HCT116 (cell line): ENCODE measurements at regions not wholly inside any gene's neighbourhood (a gene's known extent, or its start where the extent isn't known, plus 50 kb on each side); places are given as distances from the start of the nearest gene placed in this dataset.

Source experiments
- ATAC-seq: fragments of 200-7000 bp; cut with Tn5 transposase; 2 replicates; pipeline ENCODE4 v1.9.1; 2020; ENCODE audit warnings: mild to moderate bottlenecking, moderate library complexity
- BruUV-seq: library from RNA; stranded (reverse); fragments of 400-500 nt; replicated peaks from 2 replicates; lab custom pipeline; 2021; lab: Mats Ljungman, UMichigan
- CTCF ChIA-PET: fragments of 300-600 bp; sonication (Branson Sonifier 250); formaldehyde crosslinking; loops from one replicate; lab custom pipeline; 2021; ENCODE audit warnings: antibody characterized with exemption; lab: Charles Lee
- POLR2A ChIA-PET: fragments of 300-600, 350-600 bp; sonication (Branson Sonifier 250); formaldehyde crosslinking; loops from one replicate; lab custom pipeline; 2021; ENCODE audit warnings: antibody characterized with exemption; lab: Charles Lee
- RAD21 ChIA-PET, 2 experiments: fragments of 300-600 bp; sonication (Branson Sonifier 250); formaldehyde crosslinking; loops; one replicate each; lab custom pipeline; 2023; ENCODE audit warnings: low total read pairs in 2 of 2; ENCODE audit not compliant: uncharacterized antibody in 2 of 2, unreplicated experiment in 2 of 2, low non-redundant PET in 1 of 2; lab: Charles Lee
- DNase-seq: peaks from one replicate; pipeline ENCODE4 v3.0.0-alpha.2; 2010; ENCODE audit warnings: low read depth, low spot score
- H2AFZ ChIP-seq: fragments of 200-600 bp; shearing (Covaris generic), sonication (generic); 2 replicates; pipeline ENCODE4 v1.6.1; 2017; ENCODE audit warnings: low read depth, mixed run types, mixed read lengths, antibody characterized with exemption, low read length; ENCODE audit not compliant: poor library complexity, severe bottlenecking
- H3K27ac ChIP-seq: 2 replicates; pipeline ENCODE4 v1.5.1; 2012; ENCODE audit warnings: low read depth, low read length
- H3K27me3 ChIP-seq: fragments of 200-600 bp; sonication (generic); 2 replicates; pipeline ENCODE4 v1.6.1; 2016; ENCODE audit warnings: mixed run types, low read length, mixed read lengths; ENCODE audit not compliant: insufficient read depth
- H3K36me3 ChIP-seq, 2 experiments: fragments of 200-500 bp in 1 of 2; fragments of 200-600 bp in 1 of 2; sonication (Bioruptor generic) in 1 of 2; sonication (generic) in 1 of 2; 2 replicates each; pipeline versions ENCODE4 v1.5.1 to v1.6.1; 2014 to 2016; ENCODE audit warnings: low read length in 2 of 2, inconsistent platforms in 1 of 2, mixed read lengths in 1 of 2, mixed run types in 1 of 2; ENCODE audit not compliant: insufficient read depth in 2 of 2, control insufficient read depth in 1 of 2
- H3K4me1 ChIP-seq, 2 experiments: fragments of 200-600 bp in 1 of 2; sonication (generic) in 1 of 2; 2 replicates each; pipeline versions ENCODE4 v1.5.1 to v1.6.1; 2012 to 2017; ENCODE audit warnings: low read length in 2 of 2, inconsistent platforms in 1 of 2, mild to moderate bottlenecking in 1 of 2, mixed read lengths in 1 of 2, mixed run types in 1 of 2, moderate library complexity in 1 of 2; ENCODE audit not compliant: insufficient read depth in 2 of 2, control insufficient read depth in 1 of 2
- H3K4me2 ChIP-seq: fragments of 200-600 bp; sonication (generic); 2 replicates; pipeline ENCODE4 v1.6.1; 2017; ENCODE audit warnings: mixed run types, low read length, mixed read lengths
- H3K4me3 ChIP-seq, 2 experiments: fragments of 200-600 bp in 1 of 2; sonication (generic) in 1 of 2; replicated peaks in 1 of 2; 2 replicates each; pipeline ENCODE4 v1.5.1; 2011 to 2016; ENCODE audit warnings: low read length in 2 of 2, control low read depth in 1 of 2, low read depth in 1 of 2, mild to moderate bottlenecking in 1 of 2, mixed read lengths in 1 of 2, mixed run types in 1 of 2
- H3K79me2 ChIP-seq: fragments of 200-600 bp; sonication (generic); 2 replicates; pipeline ENCODE4 v1.6.1; 2017; ENCODE audit warnings: mild to moderate bottlenecking, mixed run types, low read length, moderate library complexity, mixed read lengths; ENCODE audit not compliant: insufficient read depth
- H3K9ac ChIP-seq: fragments of 200-600 bp; sonication (generic); 2 replicates; pipeline ENCODE4 v1.6.1; 2016; ENCODE audit warnings: low read length, mixed read lengths
- H3K9me2 ChIP-seq: fragments of 200-600 bp; sonication (generic), shearing (Covaris generic); 2 replicates; pipeline ENCODE4 v1.6.1; 2017; ENCODE audit warnings: mixed run types, mild to moderate bottlenecking, moderate library complexity; ENCODE audit not compliant: insufficient read depth
- H3K9me3 ChIP-seq, 2 experiments: fragments of 200-500 bp in 1 of 2; fragments of 200-600 bp in 1 of 2; sonication (Bioruptor generic) in 1 of 2; sonication (generic) in 1 of 2; 2 replicates each; pipeline ENCODE4 v1.6.1; 2014 to 2017; ENCODE audit warnings: low read length in 2 of 2, mixed read lengths in 2 of 2, inconsistent platforms in 1 of 2, low read depth in 1 of 2, mild to moderate bottlenecking in 1 of 2, mixed run types in 1 of 2, moderate library complexity in 1 of 2; ENCODE audit not compliant: control insufficient read depth in 1 of 2, insufficient read depth in 1 of 2
- H4K20me1 ChIP-seq: fragments of 200-600 bp; sonication (generic), shearing (Covaris generic); 2 replicates; pipeline ENCODE4 v1.6.1; 2017; ENCODE audit warnings: mixed run types, mild to moderate bottlenecking, moderate library complexity; ENCODE audit not compliant: insufficient read depth
- ATF3 ChIP-seq: IDR thresholded peaks from 2 replicates; pipeline ENCODE4 v1.6.1; 2012
- CBX3 ChIP-seq: IDR thresholded peaks from 2 replicates; pipeline ENCODE4 v1.6.1; 2012; ENCODE audit warnings: low read depth
- CEBPB ChIP-seq: IDR thresholded peaks from 2 replicates; pipeline ENCODE4 v1.6.1; 2012; ENCODE audit warnings: low read depth
- CTCF ChIP-seq, 3 experiments: fragments of 200-600 bp in 1 of 3; sonication (generic) in 1 of 3; IDR thresholded peaks in 2 of 3; conservative IDR thresholded peaks in 1 of 3; 2 replicates each; pipeline ENCODE4 v1.5.1; 2012 to 2017; ENCODE audit warnings: low read depth in 2 of 3, low read length in 2 of 3, antibody characterized with exemption in 1 of 3, borderline replicate concordance in 1 of 3, control low read depth in 1 of 3, mild to moderate bottlenecking in 1 of 3, mixed read lengths in 1 of 3, mixed run types in 1 of 3, moderate library complexity in 1 of 3; ENCODE audit not compliant: insufficient read depth in 1 of 3
- EGR1 ChIP-seq: IDR thresholded peaks from 2 replicates; pipeline ENCODE4 v1.6.1; 2012; ENCODE audit warnings: low read depth
- EZH2phosphoT487 ChIP-seq: fragments of 200-600 bp; IDR thresholded peaks from 2 replicates; pipeline ENCODE4 v1.6.1; 2018; ENCODE audit warnings: antibody characterized with exemption, borderline replicate concordance
- FOSL1 ChIP-seq: IDR thresholded peaks from 2 replicates; pipeline ENCODE4 v1.6.1; 2012; ENCODE audit warnings: low read depth
- JUND ChIP-seq: IDR thresholded peaks from 2 replicates; pipeline ENCODE4 v1.6.1; 2012
- POLR2A ChIP-seq: IDR thresholded peaks from 2 replicates; pipeline ENCODE4 v1.7.0; 2011; ENCODE audit warnings: borderline replicate concordance; ENCODE audit not compliant: insufficient read depth, insufficient read length; ENCODE audit errors: extremely low read depth
- POLR2AphosphoS5 ChIP-seq: IDR thresholded peaks from 2 replicates; pipeline ENCODE4 v1.6.1; 2011; ENCODE audit warnings: mild to moderate bottlenecking, low read depth, low read length, moderate library complexity
- RAD21 ChIP-seq: IDR thresholded peaks from 2 replicates; pipeline ENCODE4 v1.6.1; 2012; ENCODE audit warnings: low read depth, mild to moderate bottlenecking
- REST ChIP-seq: IDR thresholded peaks from 2 replicates; pipeline ENCODE4 v1.6.1; 2012; ENCODE audit warnings: low read depth
- SP1 ChIP-seq: IDR thresholded peaks from 2 replicates; pipeline ENCODE4 v1.6.1; 2012; ENCODE audit warnings: low read depth
- ZBTB33 ChIP-seq: IDR thresholded peaks from 2 replicates; pipeline ENCODE4 v1.6.1; 2011; ENCODE audit warnings: mild to moderate bottlenecking, low read length, moderate library complexity; ENCODE audit not compliant: insufficient replicate concordance; ENCODE audit errors: extremely low read depth
- ZFX ChIP-seq: fragments of 450-650 bp; IDR thresholded peaks from 2 replicates; pipeline ENCODE4 v1.6.1; 2017
- intact Hi-C: fragments of 100-400 bp; cut with micrococcal nuclease; formaldehyde crosslinking; loops from 2 replicates; pipeline ENCODE4 v1.10.0; 2022

GRCh38 chr15:68500363-68501258, 68.6 kb upstream of the ITGA11 start:
- H3K4me1 ChIP-seq: no peaks in the 10 kb centered on the region
- H4K20me1 ChIP-seq: no peaks in the 10 kb centered on the region
- H3K36me3 ChIP-seq: no peaks in the 10 kb centered on the region
- POLR2A ChIA-PET: no interaction called here
- H3K4me2 ChIP-seq: no peak overlapping the region
- no peaks in the 10 kb centered on the region for H3K9me2 ChIP-seq
- H3K9ac ChIP-seq: no peak overlapping the region
- H3K4me3 ChIP-seq: no peak overlapping the region
- no peak for TF ChIP-seq FOSL1
- no peak for TF ChIP-seq ZBTB33
- TF ChIP-seq POLR2AphosphoS5: no peak
- TF ChIP-seq JUND: no peak
- TF ChIP-seq CTCF (IDR thresholded peaks at IDR 0.05 in 2 of 3, conservative IDR thresholded peaks at IDR 0.05 in 1 of 3; ENCODE audit: borderline replicate concordance in 1 of 3, insufficient read depth in 1 of 3, low read depth in 2 of 3, low read length in 2 of 3): no peak
- TF ChIP-seq ZFX: no peak
- TF ChIP-seq ATF3: no peak
- no peak for TF ChIP-seq EGR1
- no peak for TF ChIP-seq SP1
- no peak for TF ChIP-seq EZH2phosphoT487
- TF ChIP-seq CEBPB: no peak
- TF ChIP-seq POLR2A: no peak
- no peak for TF ChIP-seq CBX3
- no peak for TF ChIP-seq RAD21
- no peak for TF ChIP-seq REST
- RAD21 ChIA-PET: no interaction called here
- no peak for ATAC-seq
- DNase-seq: no peak
- H3K79me2 ChIP-seq: no peaks in the 10 kb centered on the region
- no peaks in the 10 kb centered on the region for H3K9me3 ChIP-seq
- no peak overlapping the region for H2AFZ ChIP-seq
- CTCF ChIA-PET: no interaction called here
- intact Hi-C loops: no loop called here
- H3K27me3 ChIP-seq: peaks cover 6% of the 10 kb centered on the region; the same call in 1 of the 2 replicates
- BruUV-seq: no TSS peak
- no peak overlapping the region for H3K27ac ChIP-seq
